ENCODE measurements at regions not wholly inside any gene's neighbourhood (a gene's known extent, or its start where the extent isn't known, plus 50 kb on each side); places are given as distances from the start of the nearest gene placed in this dataset.

DNA sequence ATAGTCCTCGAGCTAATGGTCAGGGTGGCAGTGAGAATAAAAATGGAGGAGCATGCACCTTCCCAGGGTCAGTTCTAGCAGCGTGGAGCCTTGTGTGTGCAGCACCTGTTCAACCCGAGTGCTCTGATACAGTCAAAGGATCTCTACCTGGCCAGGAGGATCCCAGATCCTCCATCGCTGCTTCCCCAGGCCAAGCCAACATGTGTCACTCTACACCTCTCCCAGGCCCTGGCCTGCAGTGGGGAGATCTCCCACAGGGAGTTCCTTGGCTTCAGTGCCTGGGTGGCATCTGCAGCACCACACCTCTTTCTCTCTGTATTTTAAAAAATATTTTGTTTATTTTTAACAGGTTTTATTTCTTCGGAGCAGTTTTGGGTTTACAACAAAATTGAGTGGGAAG, 414.8 kb upstream of the C2CD4B start:
- DNase-seq (ENCODE audit: low read depth) = no peak

DNA sequence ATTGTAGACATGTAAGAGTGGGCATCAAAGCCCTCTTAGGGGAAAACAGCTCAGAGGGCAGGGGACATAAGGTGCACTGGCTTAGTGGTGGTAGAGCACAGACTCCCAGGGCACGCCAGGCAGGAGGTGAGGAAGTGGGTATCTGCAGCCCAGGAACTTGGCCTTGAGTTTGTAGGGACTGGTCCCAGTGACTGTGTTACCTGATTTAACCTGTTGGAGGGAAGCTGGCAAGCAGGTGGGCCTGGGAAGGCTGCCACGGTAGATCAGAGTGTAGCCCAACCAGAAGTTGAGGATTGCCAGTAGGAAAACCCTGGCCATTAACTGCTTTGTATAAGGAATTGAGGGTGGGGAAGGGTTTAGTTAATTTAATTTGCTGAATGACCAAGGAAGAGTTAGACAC, 417.5 kb upstream of the C2CD4B start:
- no peak for DNase-seq (ENCODE audit: low read depth)

DNA sequence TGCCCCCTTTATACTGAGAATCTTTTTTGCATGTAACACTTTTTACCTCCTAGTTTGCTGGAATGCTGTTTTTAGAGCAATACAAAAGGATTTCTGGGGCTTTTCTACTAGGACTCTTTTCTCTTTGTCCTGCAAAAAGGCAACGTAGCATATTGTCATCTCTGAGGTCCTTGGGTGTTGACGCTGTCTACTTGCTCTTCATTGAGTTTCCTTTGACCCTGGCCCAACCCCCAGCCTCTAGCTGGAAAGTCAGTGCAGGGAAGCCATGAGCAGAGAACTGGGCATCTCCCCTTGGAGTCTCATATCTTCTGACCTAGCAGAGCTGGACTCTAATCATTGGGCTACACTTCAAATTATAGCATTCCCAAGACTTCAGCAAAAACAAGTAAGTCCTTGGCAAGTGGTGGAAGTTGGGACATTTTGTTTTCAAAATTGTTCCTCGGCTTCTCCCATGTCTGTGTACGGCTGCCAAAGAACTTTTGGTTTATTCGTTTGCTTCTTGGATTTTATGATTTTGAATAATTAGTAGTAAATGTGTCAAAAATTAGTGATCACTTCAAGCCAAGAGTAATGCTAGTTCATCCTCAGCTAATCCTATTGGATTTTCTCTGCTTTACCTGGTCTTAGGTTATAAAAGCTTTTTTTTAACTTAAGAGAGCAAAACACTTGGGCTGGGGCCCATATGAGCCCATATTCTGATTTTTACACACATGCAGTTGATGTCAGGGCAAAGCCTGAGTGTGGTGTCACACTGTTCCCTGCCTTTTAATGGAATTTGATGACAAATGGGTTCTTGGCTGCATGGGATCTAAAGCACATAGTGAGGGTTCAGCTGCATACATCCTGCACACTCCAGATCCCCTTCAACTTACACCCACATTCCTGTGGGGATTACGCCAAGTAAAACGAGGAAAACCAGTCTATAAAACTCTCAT, 419.5 kb upstream of the C2CD4B start:
- DNase-seq (ENCODE audit: low read depth) = no peak

DNA sequence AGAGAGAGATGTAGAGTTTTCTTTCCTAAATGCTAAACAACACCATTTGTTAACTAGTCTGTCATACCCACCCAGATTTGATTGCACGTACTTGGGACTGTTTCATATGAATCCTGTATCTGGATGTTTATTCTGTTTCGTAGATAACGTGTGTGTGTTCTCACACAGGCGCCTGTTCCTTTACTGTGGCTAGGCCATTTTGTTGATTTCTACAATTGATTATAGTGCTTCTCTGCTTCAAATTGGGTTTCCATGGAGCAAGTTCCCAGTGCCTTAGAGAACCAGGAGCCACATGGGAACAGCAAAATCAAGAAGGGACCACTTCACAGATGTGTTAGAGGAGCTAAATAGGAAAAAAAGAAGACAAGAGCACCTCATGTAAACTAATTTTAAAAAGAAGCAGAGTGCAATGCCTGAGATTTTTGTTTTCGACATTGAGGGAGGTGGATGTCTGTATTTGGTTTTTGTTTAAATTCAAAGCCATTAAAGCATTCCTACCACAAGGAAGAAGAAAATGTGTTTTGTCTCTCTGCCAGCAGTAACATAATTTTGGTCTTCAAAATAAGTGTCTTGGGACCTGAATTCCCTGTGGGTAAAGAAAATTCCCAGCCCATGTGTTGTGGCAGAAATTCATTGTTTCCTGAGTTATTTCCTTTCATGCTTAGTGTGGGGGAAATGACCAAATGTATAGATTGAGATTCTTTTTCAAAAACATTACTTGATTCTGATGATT, 424.0 kb upstream of the C2CD4B start:
- DNase-seq (ENCODE audit: low read depth) = no peak

DNA sequence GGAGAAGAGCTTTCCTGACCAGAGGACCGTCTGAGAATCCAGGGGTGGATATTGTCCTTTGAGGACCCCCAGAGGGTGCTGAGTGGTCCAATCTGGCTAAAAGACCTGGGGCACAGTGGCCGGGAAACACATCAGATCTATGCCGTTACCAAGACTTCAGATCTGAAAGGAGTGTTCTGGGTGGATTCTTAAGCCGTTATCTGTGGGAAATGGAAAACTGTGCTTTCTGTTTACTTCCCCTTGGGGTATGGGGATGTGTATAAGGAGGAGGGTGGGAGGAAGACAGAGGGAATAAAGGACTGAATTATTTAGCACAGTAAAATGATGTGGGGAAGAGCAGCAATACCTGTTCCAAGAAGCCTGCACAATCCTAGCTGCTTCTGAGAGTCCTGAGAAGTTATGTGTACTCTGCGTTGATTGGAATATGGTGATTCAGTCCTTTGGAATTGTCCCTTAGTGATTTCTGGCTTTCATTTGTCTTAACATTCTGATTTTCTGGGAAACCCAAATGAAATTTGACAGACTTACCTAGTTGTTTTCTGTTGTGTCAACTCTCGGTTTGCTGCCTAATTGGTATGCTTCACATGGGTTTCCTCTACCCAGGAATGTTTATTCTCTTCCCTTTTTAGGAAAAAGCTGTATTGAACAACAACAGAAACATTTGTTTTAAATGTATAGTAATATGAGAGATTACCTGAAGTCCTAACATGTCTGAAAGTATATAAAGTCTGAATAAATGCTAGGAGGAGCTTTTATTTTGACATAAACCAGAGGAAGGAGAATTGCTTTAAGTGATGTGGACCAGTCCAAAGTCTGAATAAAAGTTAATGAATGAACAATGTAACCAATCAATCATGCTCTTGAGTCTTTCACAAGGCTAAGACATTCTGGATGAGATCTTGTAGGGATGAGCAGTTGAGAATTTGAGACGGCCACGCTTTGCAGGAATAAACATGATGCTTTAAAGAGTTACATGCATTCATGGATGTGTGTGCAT, 427.1 kb upstream of the C2CD4B start:
- no peak for DNase-seq (ENCODE audit: low read depth)

DNA sequence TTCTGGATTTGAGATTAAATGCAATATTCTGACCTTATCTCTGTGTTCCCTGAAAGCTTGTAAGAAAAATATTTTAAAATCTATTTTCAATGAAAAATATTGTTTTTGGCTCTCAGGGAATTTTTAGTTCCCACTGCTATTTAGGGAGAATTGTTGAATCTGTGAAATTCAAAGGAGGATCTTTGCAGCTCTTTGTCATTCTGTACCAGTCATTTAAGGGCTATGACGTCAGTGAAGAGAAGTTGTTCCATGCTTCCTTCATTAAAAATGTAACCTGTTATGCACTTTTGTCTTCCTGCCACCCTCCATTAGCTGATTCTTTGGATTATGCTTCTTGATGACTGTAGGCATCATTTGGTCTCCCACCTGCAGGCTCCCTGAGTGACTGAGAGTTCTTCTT, 427.8 kb upstream of the C2CD4B start:
- DNase-seq (ENCODE audit: low read depth) = no peak

DNA sequence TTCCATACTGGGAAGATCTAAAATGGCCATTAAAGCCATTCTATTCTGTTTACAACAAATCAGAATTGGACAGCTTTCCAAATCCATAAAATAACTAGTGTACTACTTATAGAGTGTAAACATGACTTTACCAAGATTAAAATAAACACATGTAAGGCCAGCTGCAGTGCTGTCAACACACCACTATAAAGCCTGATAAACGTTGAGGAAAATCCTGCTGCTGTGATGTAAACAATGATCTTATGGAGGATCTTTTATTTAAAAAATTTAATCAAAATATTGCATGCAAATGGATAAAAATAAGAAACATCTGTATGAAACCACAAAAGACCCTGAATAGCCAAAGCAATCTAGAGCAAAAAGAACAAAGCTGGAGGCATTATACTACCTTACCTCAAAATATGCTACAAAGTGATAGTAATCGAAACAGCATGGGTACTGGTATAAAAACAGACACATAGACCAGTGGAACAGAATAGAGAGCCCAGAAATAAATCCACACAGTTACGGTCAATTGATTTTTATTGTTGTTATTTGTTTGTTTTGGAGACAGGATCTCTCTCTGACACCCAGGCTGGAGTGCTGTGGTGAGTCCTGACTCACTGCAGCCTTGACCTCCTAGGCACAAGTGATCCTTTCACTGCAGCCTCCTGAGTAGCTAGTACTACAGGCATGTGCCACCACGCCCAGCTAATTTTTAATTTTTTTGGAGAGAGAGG, 428.8 kb upstream of the C2CD4B start:
- no peak for DNase-seq (ENCODE audit: low read depth)

DNA sequence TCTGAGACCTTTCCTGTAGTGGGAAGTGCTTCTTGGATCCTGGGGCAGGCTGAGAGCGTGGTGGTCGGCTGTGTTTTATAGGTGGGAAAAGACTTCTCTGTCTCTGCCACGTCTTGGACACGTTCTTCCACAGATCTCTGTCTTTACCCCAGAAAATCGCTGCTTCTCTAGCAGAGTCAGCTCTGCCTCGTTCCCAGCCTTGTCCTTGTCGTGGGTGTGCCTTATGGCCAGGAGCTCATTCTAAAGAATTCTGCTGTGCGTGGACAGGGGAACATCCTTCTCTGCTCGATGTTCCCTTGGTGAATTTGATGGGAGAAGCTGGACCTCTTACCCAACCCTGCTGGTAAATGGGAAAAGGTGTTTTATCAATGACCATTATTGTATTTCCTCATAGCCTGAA, 433.1 kb upstream of the C2CD4B start:
- no peak for DNase-seq (ENCODE audit: low read depth)

DNA sequence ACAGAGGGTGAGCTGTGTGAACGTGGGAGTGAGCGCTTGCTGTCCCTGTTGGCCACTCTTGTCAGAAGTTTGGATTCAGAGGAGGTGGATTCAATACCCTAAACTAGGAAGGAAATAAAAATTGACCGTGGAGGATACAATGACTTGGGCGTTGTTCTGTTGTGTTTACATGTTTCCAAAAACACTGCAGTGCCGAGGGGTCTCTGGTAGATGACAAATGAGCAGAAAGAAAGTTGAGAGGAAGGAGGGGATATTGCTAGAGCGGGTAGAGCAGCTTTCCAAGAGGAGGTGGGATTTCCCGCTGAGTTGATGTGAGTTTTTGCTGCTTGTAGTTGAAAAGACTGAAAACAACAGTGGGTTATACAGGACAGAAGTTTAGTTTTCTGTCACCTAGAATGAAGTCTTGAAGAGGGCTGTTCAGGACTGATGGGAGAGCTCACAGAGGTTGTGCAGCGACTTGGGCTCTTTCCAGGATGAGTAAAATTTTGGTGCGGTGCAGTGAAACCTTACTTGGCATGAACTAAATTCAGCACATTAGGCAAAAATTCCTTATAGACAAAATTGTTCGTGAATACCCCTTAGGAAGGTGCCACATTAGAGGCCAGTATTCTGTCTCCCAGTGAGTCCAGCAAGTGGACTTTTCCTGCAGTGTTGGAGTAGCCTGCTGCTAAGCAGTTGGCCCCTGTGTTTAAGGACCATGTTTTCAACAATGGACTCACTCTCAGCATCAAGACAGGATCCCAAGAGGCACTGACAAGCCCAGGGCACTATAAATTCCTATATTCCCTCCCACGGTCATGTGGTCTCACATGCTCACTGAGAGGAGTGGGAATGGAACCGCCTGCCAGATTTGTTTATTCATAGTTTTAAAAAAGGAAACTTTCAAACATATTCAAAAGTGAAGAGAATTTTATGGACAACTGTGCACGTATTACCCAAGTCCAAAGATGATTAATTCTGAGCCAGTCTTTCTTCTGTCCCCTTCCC, 435.0 kb upstream of the C2CD4B start:
- no peak for DNase-seq (ENCODE audit: low read depth)

DNA sequence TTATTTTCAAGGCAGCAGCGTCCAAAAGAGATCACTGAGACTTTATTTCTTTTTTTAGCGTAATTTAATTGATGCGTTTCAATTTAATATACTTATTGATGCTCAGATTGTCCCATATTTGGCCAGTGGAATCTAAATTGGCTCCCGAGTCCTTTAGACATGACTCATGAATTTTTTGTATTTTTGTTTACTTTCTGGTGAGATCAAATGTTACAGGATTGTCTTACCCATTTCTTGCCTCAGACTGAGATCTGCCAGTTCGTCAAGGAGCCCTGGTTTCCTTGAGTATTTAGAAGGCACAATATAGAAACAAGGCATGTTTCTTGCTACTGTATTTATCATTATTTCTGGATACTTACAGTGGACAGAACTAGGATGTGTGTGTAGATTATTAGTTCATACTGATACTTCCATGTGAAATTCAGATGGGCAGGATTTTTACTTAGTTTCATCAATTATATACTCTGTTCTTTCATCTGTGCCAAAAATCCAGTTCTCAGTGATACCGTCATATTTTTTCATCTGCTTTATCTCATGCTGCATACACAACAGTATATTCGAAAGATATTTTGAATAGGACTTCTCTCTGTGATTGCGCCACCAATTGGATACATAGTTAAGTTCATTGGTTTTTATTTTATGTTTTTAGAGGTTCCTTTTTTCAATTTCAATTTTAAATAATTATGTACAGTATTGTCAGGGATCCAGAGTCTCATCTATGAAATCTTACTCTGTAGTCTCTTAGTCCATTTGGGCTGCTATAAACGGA, 436.9 kb upstream of the C2CD4B start:
- no peak for DNase-seq (ENCODE audit: low read depth)

DNA sequence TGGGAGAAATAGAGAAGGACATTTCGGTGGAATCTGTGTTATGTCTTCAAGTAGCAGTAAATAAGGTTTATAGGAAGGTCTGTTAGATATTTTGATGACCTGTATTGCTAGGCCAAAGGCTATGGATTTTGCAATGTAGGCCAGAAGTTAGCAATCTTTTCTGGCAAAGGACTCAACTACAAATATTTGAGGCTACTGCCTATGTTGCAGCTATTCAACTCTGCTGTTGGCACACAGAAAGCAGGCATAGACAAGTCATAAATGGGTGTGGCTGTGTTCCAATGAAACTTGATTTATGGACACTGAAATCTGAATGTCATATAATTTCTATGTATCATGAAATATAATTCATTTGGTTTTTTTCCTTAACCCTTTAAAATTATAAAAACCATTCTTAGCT, 438.7 kb upstream of the C2CD4B start:
- DNase-seq (ENCODE audit: low read depth) = no peak

DNA sequence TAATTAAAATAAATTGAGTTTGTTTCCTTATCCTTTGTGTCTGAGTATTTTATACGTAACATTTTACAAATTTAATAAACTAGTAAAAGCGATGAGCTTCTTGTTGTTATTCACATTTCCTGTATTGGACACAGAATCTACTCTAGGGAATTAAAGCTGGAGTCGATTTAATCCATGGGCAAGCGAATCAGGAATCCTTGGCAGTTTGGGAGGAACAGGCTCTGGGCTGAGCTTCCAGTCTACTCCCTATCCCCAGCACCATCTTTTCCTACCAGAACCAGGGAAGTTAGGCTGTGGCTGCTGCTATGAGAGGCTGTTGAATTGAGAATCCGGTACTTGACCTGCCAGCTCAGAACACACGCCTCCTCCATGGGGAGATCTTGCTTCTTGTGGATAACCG, 437.3 kb upstream of the TPM1 start:
- DNase-seq (ENCODE audit: low read depth) = no peak

DNA sequence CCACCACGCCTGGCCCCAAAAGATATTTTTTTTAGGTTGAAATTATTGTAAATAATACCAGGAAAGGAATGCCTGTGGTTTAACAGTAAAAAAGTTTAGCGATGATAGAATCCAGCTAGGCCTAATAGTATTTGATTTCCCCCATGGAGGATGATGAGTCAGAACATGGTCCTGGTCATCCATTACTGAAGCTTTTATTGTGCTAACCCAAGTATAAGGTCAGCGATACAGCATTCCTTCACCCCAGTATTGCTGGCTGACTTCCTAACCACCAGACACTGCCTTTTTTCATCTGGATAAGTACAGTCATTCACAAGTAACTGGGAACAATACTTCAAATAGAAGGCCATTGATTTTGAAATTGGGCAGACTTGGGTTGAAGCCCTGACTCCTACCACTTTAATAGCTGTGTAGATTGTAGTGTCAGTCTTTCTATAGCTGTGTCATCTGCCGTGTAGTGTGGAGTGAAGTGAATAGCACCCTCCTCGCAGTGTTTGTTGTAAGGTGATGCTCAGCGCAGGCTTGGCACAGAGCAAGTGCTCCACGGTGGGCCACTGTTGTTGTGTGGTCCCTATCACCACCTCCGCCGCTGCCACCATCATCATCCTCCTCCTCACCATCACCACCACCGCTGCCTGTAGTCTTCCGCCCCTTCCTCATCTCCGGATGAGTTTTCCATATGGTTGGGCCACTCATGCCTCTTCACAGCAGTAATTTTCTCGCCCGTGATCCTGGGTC, 436.0 kb upstream of the TPM1 start:
- no peak for DNase-seq (ENCODE audit: low read depth)

DNA sequence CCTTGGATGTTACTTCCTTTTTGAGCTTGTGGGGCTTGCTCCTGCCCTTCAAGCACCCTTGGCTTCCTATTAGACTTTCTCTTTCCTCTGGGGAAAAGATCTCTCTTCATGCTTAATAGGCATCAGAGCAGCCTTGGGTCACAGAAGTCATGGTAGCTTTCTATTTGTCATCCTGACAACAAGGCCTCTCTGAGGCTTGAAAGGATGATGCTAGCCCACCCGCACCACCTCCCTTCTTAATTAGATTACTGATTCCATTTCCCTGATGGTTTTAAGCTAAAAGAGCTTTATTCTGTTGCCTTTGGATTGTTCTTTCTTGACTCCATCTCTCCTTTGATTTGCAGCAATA, 435.5 kb upstream of the TPM1 start:
- DNase-seq (ENCODE audit: low read depth) = no peak

DNA sequence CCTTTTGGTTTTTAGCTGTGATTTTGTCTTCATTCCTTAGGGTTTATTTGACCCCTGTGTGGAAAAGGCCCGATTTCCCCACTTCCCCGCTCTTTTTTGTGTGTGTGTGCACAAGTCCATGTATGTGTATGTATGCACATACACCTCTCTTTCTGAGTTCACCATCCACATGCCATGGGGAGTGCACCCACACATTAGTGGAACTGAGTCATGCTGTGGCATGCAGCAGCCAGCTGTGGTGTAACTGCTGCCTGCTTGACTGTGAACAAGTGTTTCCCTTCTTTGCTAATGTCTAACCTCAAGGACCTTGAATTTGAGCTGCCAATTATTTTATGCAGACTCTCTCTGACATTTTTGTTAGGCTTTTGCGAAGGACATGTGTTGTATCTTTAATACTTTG, 434.9 kb upstream of the TPM1 start:
- no peak for DNase-seq (ENCODE audit: low read depth)

DNA sequence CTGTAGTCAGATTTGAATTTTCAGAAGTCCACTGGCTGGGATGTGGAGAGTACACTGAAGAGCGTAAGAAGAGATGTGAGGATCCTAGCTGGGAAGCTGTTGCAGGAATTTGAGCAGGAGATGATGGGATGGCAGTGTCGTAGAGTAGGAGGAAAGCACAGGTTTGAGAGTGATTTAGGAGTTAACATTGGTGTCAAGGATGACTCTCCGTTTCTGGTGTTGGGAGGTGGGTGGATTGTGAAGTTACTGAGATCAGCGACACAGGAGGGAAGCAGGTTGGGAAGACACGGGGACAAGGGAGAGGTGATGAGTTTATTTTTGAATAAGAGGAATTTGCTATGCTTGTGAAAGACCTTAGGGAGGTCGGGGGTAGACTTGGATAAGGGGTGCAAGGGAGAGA, 434.2 kb upstream of the TPM1 start:
- no peak for DNase-seq (ENCODE audit: low read depth)

DNA sequence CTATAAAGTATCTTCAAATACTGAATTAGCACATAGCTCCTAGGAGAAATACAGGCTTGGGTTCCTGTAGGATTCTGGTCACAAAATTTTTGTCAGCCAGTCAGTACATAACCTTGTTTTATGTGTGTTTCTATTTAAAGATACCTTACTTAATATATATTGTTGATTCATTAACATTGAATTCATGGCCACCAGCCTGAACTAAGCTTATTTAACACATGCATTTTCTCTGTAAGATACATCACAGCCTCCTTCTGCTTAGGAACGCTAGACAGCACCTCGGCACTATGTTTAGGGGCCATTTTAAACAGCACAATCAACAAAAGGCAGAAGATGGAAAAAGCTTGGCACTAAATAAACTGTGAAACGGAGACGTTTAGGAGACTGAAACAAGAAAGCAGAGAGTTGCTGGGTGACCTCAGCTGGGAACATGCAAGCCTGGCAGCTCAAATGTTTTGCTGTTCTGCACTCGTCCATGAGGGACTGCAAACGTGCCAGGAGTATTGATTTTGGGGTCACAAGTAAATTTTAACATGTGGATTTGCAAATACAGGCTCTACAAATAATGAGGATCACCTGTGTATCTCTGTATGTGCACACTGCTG, 432.2 kb upstream of the TPM1 start:
- DNase-seq (ENCODE audit: low read depth) = no peak

DNA sequence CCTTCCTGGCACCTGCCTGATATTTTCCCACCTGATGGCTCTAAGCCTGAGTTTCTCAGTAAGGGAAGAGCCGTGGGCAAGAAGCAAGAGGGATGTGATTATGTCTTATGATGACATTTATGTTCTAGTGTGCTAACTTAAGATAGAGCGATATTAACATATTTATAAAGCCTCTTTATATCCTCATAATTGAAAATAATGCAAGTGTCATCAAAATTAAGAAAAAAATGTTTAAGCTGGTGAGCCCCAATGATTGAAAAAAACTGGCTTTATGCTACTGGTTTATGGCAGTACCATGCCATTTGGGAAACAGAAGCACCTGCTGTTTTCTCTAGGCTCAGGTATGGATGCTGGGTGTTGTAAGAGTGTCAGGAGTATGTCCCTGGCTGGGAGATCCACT, 431.5 kb upstream of the TPM1 start:
- DNase-seq (ENCODE audit: low read depth) = no peak

All from activated T-cell treated with anti-CD3 and anti-CD28 coated beads for 1 hour (primary cell).